ENCODE measurements at regions not wholly inside any gene's neighbourhood (a gene's known extent, or its start where the extent isn't known, plus 50 kb on each side); places are given as distances from the start of the nearest gene placed in this dataset.

GRCh38 chr9:103407260-103407659 lies 412.1 kb downstream of the CYLC2 start:
- no peaks in the 10 kb centered on the region for H3K9me3 ChIP-seq (ENCODE audit: insufficient read depth, low read depth)
- ChIA-PET CTCF (no interaction called here), POLR2A (ENCODE audit: unreplicated experiment) (no interaction called here)
- no TSS peak for BruUV-seq (replicated peaks)
- H3K4me2 ChIP-seq, result no peak overlapping the region
- no peaks in the 10 kb centered on the region for H3K9me2 ChIP-seq (ENCODE audit: insufficient read depth)
- no peaks in the 10 kb centered on the region for H3K36me3 ChIP-seq (ENCODE audit: low read depth)
- no peak overlapping the region for H2AFZ ChIP-seq
- H4K20me1 ChIP-seq (ENCODE audit: insufficient read depth), result no peaks in the 10 kb centered on the region
- intact Hi-C loops (cut with micrococcal nuclease; ENCODE audit: unreplicated experiment), result no loop called here
- no peaks in the 10 kb centered on the region for H3K27me3 ChIP-seq (ENCODE audit: insufficient read depth, low read depth)
- H3K4me3 ChIP-seq, result no peak overlapping the region
- no peak for DNase-seq
- no peaks in the 10 kb centered on the region for H3K79me2 ChIP-seq (ENCODE audit: low read depth)
- no peaks in the 10 kb centered on the region for H3K4me1 ChIP-seq (replicated peaks; ENCODE audit: insufficient read depth)
- no peaks in the 10 kb centered on the region for H3F3A ChIP-seq (ENCODE audit: insufficient read depth, low read depth)
- no peak overlapping the region for H3K27ac ChIP-seq
- no peak for TF ChIP-seq EZH2 (IDR thresholded peaks at IDR 0.05; ENCODE audit: low read depth)
- TF ChIP-seq CTCF (conservative IDR thresholded peaks at IDR 0.05), result no peak

- Histone ChIP-seq H2AFZ (no peak overlapping the region), H4K20me1 (ENCODE audit: insufficient read depth) (no peaks in the 10 kb centered on the region), H3K27me3 (ENCODE audit: insufficient read depth, low read depth) (no peaks in the 10 kb centered on the region), H3K4me2 (no peak overlapping the region), H3F3A (ENCODE audit: insufficient read depth, low read depth) (no peaks in the 10 kb centered on the region), H3K4me1 (replicated peaks; ENCODE audit: insufficient read depth) (no peaks in the 10 kb centered on the region), H3K9me3 (ENCODE audit: insufficient read depth, low read depth) (no peaks in the 10 kb centered on the region), H3K9me2 (ENCODE audit: insufficient read depth) (no peaks in the 10 kb centered on the region), H3K27ac (no peak overlapping the region), H3K4me3 (no peak overlapping the region), H3K36me3 (ENCODE audit: low read depth) (no peaks in the 10 kb centered on the region), H3K79me2 (ENCODE audit: low read depth) (no peaks in the 10 kb centered on the region)
- ChIA-PET CTCF (no interaction called here), POLR2A (ENCODE audit: unreplicated experiment) (no interaction called here)
- TF ChIP-seq CTCF (conservative IDR thresholded peaks at IDR 0.05) (no peak), EZH2 (IDR thresholded peaks at IDR 0.05; ENCODE audit: low read depth) (no peak)
- intact Hi-C loops (cut with micrococcal nuclease; ENCODE audit: unreplicated experiment), result no loop called here
- no TSS peak for BruUV-seq (replicated peaks)
- no peak for DNase-seq
Measured at GRCh38 chr9:103410059-103410458, 414.9 kb downstream of the CYLC2 start.

DNA sequence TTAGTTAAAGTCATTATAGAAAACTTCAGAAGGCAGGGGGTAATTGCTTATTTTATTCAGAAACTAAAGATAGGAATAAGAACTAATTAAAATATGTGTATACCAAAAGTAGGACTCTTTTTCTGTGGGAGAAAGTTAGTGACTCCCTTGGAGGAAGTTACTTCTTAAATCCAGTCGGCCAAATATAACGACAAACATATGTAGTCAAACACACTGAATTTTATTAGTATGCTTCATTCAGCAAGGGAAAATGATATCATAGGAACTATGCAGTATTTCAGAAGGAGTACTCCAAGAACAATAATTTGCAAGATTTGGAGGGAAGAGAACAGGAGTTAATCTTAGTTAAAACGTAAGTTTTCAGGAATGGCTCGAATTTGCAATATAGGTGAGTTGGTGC lies 432.6 kb downstream of the CYLC2 start:
- TF ChIP-seq CTCF (conservative IDR thresholded peaks at IDR 0.05) (no peak), EZH2 (IDR thresholded peaks at IDR 0.05; ENCODE audit: low read depth) (no peak)
- Histone ChIP-seq H3K4me3 (no peak overlapping the region), H3F3A (ENCODE audit: insufficient read depth, low read depth) (no peaks in the 10 kb centered on the region), H3K9me2 (ENCODE audit: insufficient read depth) (no peaks in the 10 kb centered on the region), H4K20me1 (ENCODE audit: insufficient read depth) (no peaks in the 10 kb centered on the region), H3K79me2 (ENCODE audit: low read depth) (no peaks in the 10 kb centered on the region), H3K36me3 (ENCODE audit: low read depth) (no peaks in the 10 kb centered on the region), H3K27me3 (ENCODE audit: insufficient read depth, low read depth) (no peaks in the 10 kb centered on the region), H3K9me3 (ENCODE audit: insufficient read depth, low read depth) (no peaks in the 10 kb centered on the region), H3K27ac (no peak overlapping the region), H3K4me1 (replicated peaks; ENCODE audit: insufficient read depth) (no peaks in the 10 kb centered on the region), H3K4me2 (no peak overlapping the region), H2AFZ (no peak overlapping the region)
- CTCF ChIA-PET, result no interaction called here
- POLR2A ChIA-PET (ENCODE audit: unreplicated experiment), result no interaction called here
- BruUV-seq (replicated peaks), result no TSS peak
- no peak for DNase-seq
- intact Hi-C loops (cut with micrococcal nuclease; ENCODE audit: unreplicated experiment), result no loop called here

Data from PC-9 (cell line).